ENCODE measurements at regions not wholly inside any gene's neighbourhood (a gene's known extent, or its start where the extent isn't known, plus 50 kb on each side); places are given as distances from the start of the nearest gene placed in this dataset.

GRCh38 chr5:96014395-96014794, 52.7 kb upstream of the ELL2 start (continued):
- TF ChIP-seq MEF2A (IDR thresholded peaks at IDR 0.05; ENCODE audit: borderline replicate concordance, low read depth) = no peak
- no peak for TF ChIP-seq JUND (IDR thresholded peaks at IDR 0.05)
- no peak for TF ChIP-seq ZBTB33 (IDR thresholded peaks at IDR 0.05; ENCODE audit: borderline replicate concordance, low read depth)
- TF ChIP-seq EZH2phosphoT487 (IDR thresholded peaks at IDR 0.05; ENCODE audit: borderline replicate concordance, low read depth) = no peak
- TF ChIP-seq ELF1 (IDR thresholded peaks at IDR 0.05) = no peak

GRCh38 chr5:96013254-96013653, 51.6 kb upstream of the ELL2 start:
- CTCF ChIA-PET = interaction anchor here (0.6 kb wide), 1 partner anchor 9 kb away, joined by 3 read pairs; no protein-coding TSS in a partner anchor
- H3K4me1 ChIP-seq (ENCODE audit: control insufficient read depth in 1 of 2, insufficient read depth in 2 of 2, low read depth in 1 of 2, low read length in 1 of 2) = no peaks in the 10 kb centered on the region
- no peak overlapping the region for H3K27ac ChIP-seq (ENCODE audit: low read depth in 2 of 2, low read length in 1 of 2)
- H3K36me3 ChIP-seq (replicated peaks in 1 of 2; ENCODE audit: control insufficient read depth in 1 of 2, insufficient read depth in 2 of 2, low read length in 1 of 2) = no peaks in the 10 kb centered on the region
- H3K9me3 ChIP-seq = no peaks in the 10 kb centered on the region
- no peaks in the 10 kb centered on the region for H4K20me1 ChIP-seq (ENCODE audit: insufficient read depth)
- H3K79me2 ChIP-seq (ENCODE audit: insufficient read depth) = no peaks in the 10 kb centered on the region
- peaks cover 6% of the 10 kb centered on the region for H3F3A ChIP-seq (replicated peaks; ENCODE audit: insufficient read depth)
- no peak overlapping the region for H3K4me3 ChIP-seq (ENCODE audit: low read depth in 2 of 2, low read length in 1 of 2)
- POLR2A ChIA-PET = no interaction called here
- H3K9ac ChIP-seq = no peak overlapping the region
- WGBS (ENCODE audit: low lambda C conversion rate) = 89% methylated on average over 1 of the region's 1 CpG
- H3K27me3 ChIP-seq (ENCODE audit: insufficient read depth) = no peaks in the 10 kb centered on the region
- no peak overlapping the region for H2AFZ ChIP-seq (ENCODE audit: low read depth)
- no peak for TF ChIP-seq SIN3A (IDR thresholded peaks at IDR 0.05; ENCODE audit: borderline replicate concordance, low read depth, low read length)
- no peak for TF ChIP-seq CHD2 (IDR thresholded peaks at IDR 0.05; ENCODE audit: low read length, partially characterized antibody)
- no peak for TF ChIP-seq FOSL2 (IDR thresholded peaks at IDR 0.05; ENCODE audit: borderline replicate concordance, low read depth)
- TF ChIP-seq PBX3 (IDR thresholded peaks at IDR 0.05) = no peak
- no peak for TF ChIP-seq USF1 (IDR thresholded peaks at IDR 0.05; ENCODE audit: borderline replicate concordance, low read depth)
- TF ChIP-seq EZH2phosphoT487 (IDR thresholded peaks at IDR 0.05; ENCODE audit: borderline replicate concordance, low read depth) = no peak
- DNase-seq = no peak
- no peaks in the 10 kb centered on the region for H3K9me2 ChIP-seq
- H3K4me2 ChIP-seq = no peak overlapping the region

GRCh38 chr5:96012399-96012798, 50.7 kb upstream of the ELL2 start:
- no peaks in the 10 kb centered on the region for H3K9me3 ChIP-seq
- no peaks in the 10 kb centered on the region for H3K27me3 ChIP-seq (ENCODE audit: insufficient read depth)
- no peak overlapping the region for H2AFZ ChIP-seq (ENCODE audit: low read depth)
- TF ChIP-seq SMC3 (IDR thresholded peaks at IDR 0.05; ENCODE audit: low read depth, low read length) (no peak), TCF12 (IDR thresholded peaks at IDR 0.05) (no peak), NRF1 (IDR thresholded peaks at IDR 0.05; ENCODE audit: low read depth, low read length) (no peak), ZBTB33 (IDR thresholded peaks at IDR 0.05; ENCODE audit: borderline replicate concordance, low read depth) (no peak), YY1 (IDR thresholded peaks at IDR 0.05; ENCODE audit: low read depth) (no peak), JUND (IDR thresholded peaks at IDR 0.05) (no peak), IRF3 (IDR thresholded peaks at IDR 0.05; ENCODE audit: low read depth, low read length) (no peak), CTCF (IDR thresholded peaks at IDR 0.05) (no peak), MEF2A (IDR thresholded peaks at IDR 0.05; ENCODE audit: borderline replicate concordance, low read depth) (no peak), MAX (IDR thresholded peaks at IDR 0.05; ENCODE audit: low read depth) (no peak)
- DNase-seq = no peak
- peaks cover 6% of the 10 kb centered on the region for H3F3A ChIP-seq (replicated peaks; ENCODE audit: insufficient read depth)
- H4K20me1 ChIP-seq (ENCODE audit: insufficient read depth) = no peaks in the 10 kb centered on the region
- H3K9ac ChIP-seq = no peak overlapping the region
- H3K27ac ChIP-seq (ENCODE audit: low read depth in 2 of 2, low read length in 1 of 2) = no peak overlapping the region
- no peak overlapping the region for H3K4me2 ChIP-seq
- POLR2A ChIA-PET = no interaction called here
- no peaks in the 10 kb centered on the region for H3K36me3 ChIP-seq (replicated peaks in 1 of 2; ENCODE audit: control insufficient read depth in 1 of 2, insufficient read depth in 2 of 2, low read length in 1 of 2)
- no peaks in the 10 kb centered on the region for H3K9me2 ChIP-seq
- no peak overlapping the region for H3K4me3 ChIP-seq (ENCODE audit: low read depth in 2 of 2, low read length in 1 of 2)
- H3K4me1 ChIP-seq (ENCODE audit: control insufficient read depth in 1 of 2, insufficient read depth in 2 of 2, low read depth in 1 of 2, low read length in 1 of 2) = no peaks in the 10 kb centered on the region
- CTCF ChIA-PET = no interaction called here
- H3K79me2 ChIP-seq (ENCODE audit: insufficient read depth) = no peaks in the 10 kb centered on the region

Measured in SK-N-SH (cell line).